ENCODE measurements at regions not wholly inside any gene's neighbourhood (a gene's known extent, or its start where the extent isn't known, plus 50 kb on each side); places are given as distances from the start of the nearest gene placed in this dataset.
A peak's percentile ranks its signal among the peaks of the same experiment; 100 is the strongest.

DNA sequence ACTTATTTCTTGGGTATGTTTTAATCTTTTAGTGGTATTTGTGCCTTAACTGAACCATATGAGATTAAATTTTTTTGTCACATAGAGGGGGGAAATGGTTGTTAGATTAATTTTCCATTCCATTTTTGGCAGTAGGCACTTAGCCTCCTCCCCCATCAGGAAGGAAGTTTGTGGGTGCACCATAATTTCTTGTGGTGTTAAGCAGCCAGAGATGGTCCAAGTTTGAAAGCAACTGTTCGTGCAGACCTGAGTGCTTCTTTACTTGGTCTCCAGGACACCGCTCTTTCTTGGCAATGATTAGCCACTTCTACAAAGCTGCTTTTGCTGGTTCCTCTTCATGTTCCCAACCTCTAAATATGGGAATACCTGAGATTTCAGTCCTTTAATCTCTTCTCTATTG lies 92.7 kb upstream of the RPL34 start:
- DNase-seq (ENCODE audit: low read depth), result no peak

DNA sequence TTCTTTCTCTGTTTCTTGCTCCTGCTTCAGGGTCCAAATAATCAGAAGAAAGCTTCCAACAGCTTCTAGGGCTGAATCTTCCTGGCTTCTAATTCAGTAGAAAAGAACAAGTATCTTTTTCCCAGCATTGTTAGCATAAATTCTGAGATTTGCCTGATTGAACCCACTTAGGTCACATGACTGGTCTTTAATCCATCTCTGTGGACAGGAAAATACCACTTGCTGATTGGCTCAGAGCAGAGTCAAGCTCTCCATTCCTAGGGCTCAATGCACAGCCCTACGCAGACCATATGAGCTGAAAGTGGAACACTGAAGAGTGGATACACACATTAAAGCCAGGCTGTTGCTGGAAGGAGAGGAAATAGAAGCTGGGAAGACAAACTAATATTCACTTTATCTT lies 99.6 kb upstream of the RPL34 start:
- no peak for DNase-seq (ENCODE audit: low read depth)

DNA sequence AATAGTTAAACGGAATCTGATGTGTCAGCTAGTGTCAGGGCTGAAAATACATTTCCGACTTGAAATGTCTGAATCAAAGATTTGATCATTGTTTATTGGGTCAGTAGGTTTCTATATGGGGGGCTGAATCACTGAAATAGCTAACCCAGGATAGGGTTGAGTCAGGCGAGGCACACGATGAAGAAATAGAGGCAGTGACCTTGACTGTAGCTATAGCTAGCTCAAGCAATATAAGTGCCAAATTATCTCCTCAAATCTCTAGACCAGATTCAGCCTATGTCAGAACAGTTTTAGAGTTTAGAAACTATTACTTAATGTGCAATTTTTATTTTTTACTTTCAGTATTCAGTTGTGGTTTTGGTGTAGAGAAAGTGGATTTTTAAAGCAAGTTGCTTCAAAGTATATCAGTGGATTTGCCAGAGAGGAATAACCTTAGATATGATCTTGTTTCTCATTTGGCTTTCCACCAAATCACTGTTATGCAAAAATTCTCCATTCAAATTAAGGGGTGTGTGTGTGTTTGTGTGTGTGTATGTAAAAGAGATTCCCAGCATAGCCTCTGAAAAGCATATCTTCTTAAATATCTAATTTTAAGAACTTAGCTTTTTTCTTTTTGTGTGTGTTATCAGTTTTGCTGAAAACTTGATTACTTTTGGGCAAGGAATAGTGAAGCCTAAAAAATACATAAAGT lies 100.3 kb upstream of the RPL34 start:
- DNase-seq (ENCODE audit: low read depth), result no peak

DNA sequence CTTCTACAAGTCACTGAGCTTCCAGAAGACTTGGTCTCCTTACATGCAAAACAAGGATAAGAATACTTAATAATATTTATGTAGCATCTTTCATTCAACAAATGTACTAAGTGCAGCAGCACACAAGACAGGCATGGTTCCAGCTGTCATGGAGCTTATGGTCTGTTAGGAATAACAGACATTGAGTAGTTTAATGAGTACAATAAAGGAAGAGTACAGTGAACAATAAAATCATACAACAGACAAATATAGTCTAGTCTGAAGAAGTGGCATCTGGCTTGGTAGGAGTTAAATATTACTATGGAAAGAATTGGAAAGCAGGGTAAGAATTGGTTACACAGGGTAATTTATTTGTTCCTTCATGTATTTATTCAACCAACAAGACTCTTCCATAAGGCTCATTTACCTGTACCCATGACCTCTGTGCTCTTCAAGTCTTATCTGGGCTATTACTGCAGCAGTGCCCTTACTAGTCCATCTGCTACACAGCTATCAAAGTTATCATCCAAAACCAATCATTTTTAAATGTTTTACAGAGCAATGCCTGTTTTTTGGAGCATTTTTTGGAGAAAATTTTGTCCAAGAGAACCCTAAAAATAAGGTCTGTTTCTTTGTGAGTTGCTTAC lies 101.1 kb upstream of the RPL34 start:
- no peak for DNase-seq (ENCODE audit: low read depth)

DNA sequence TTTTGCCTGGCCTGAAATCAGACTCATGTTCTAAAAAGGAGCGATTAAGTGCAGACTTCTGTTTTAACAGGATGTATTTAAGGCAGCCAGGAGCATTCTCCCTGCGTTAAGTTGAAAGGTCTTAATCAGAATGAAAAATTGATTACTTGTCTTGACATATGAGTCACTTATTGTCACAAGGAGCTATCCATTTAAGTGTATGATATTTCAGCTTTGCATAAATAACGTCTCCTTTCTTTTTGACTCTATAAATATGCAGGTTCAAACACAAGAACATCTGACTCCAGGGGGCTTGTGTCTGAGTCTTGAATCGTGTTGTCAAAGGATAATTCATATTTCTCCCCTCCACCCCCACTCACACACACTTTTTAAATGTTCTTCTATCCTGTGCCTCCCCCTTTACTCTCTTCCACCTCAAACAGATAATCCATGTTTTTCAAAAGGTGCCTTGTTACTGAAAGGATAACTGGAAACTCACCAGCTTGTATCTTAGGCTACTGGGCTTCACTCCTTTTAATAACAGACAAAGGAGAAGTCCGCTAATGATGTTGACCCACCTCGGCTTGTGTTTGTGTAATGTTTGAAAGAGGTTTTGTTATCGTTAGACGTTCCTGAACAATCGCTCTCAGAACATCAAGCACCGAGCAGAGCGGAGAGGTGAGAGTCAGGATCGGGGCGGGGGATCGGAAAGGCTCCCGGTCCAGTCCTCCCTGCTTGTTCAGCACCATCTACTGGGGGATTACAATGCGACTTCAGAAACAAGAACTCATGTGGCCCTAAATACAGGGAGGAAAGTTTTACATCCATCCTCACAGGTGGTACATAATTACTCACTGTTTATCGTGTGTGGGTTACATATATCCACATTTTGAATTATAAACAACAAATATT lies 107.5 kb upstream of the RPL34 start:
- DNase-seq (ENCODE audit: low read depth), result peak; percentile 16

DNA sequence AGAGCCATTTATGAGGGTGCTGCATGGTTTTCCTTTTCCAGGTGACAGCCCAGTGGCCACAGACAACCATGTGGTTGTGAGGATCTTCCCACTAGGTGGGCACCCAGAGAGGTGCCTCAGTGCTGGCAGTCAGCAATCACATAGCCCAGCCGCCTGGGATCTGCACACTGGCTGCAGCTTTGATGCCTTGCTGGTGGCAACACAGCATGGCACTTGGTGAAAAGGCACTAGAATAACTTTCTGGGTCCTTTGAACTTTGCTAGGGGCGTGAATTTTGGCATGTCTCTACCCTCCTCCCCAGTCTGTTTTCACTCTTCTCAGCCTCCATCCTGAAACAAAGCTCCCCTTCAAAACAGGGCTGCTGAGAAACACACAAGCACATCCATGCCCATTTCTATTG lies 108.8 kb upstream of the RPL34 start:
- no peak for DNase-seq (ENCODE audit: low read depth)

DNA sequence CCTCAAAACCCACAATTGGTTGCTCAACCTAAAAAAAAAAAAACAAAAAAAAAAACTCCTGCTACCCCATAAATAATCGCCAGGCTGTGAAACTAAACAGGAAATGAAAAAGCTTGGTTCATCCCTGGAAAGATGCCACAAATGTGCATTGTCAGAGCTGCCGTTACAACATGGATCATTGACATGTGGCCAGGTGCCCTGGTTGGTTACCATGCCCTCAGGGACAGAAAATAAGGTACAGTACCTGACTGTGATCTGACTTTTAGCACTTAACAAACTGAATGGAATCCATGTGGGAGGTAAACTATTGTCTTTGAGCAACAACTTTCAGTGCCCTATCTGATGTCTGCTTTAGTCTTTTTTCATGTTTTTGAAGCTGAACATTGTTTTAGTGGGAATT lies 118.0 kb upstream of the RPL34 start:
- DNase-seq (ENCODE audit: low read depth), result no peak

DNA sequence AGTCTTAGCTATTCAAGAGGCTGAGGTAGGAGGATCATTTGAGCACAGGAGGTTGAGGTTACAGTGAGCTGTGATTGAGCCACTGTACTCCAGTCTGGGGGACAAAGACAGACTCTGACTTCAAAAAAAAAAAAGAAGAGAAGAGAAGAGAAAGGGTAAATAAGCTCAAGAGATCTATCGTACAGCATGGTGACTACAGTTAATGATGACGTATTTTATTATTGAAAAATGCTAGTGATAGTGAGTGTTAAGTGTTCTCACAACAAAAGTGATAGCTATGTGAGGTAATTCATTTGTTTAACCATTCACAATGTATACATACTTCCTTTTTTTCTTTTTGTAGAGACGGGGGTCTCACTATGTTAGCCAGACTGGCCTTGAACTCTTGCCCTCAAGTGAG lies 121.5 kb upstream of the RPL34 start:
- DNase-seq (ENCODE audit: low read depth), result no peak

DNA sequence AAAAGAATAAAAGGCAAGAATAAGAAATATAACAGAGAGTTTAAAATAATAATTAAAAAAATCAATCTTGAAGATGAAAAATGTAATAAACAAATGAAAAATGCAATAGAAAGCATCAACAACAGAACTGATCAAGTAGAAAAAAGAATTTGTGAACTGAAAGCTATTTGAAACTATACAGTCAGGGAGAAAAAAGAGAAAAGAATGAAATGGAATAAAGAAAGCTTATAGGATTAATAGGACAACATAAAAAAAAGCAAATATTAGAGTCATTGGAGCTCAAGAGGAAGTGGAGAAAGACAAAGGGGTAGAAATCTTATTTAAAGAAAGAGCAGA lies 126.8 kb upstream of the RPL34 start:
- no peak for DNase-seq (ENCODE audit: low read depth)

DNA sequence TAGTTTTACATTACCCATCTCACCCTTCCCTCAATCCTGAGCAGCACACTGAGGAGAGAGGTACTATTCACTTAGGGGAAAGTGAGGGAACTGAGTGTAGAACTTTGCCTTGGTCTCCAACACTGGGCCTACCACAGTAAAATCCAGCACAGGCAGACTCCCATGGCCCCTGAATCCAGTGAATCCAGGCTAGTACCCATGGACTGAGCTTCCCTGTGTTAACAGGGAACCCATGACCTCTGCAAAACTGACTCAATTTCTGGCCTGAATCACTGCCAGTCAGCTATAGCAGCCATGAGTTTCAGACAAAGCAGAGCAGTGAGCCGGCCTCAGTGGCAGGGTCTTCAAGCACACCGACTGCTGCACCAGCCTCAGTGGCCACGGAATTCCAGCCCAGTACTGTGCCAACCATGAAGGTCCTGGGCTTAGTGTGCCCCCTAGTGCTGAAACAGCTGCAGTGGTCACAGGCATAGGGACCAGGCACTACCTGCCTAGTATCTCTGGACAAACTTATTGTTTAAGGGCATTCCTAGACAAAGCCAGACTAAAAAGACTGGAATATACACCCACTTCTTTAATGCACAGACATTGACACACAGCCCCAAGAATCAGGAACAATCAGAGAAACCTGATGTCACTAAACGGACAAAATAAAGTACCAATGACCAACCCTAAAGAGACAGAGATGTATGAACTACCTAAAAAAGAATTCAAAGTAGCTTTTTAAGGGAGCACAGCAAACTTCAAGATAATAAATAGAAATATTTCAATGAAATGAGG lies 127.4 kb upstream of the RPL34 start:
- no peak for DNase-seq (ENCODE audit: low read depth)

DNA sequence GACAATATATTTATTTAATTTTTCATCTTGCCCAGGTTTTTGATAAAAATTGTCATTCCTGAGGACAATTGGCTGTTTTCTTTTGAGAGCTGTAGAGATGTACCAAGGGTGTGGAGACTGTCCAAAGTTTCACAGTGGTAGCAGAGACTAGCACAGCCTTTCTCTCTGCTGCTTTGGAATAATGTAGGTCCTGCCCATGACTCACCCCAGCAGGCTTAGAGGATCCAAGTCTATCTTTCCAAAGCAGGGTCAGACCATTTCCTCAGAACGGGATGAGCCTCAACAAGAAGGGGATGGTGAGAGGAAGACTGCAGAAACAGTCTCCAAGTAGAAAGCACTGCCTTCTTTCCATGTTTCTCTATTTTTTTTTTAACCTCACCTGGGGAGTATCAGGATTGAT lies 131.5 kb upstream of the RPL34 start:
- no peak for DNase-seq (ENCODE audit: low read depth)

DNA sequence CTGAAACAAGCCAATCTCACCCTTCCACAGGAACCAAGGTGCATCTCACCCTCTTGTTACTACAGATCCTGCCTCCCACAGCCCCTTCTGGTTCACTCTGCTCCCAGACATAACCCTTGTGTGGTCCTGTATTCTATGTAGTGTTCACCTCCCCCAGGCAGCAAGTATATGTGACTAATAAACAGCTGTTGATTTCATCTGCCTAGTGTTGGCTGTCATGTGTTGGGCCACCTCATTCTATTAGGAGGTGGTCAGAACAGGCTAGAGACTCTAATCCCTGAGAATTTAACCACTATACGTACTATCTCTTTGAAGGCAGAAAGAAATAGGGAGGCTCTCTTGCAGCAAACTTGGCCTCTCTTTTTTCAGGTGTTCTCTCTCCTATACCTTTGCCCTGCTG lies 134.3 kb upstream of the RPL34 start:
- DNase-seq (ENCODE audit: low read depth), result no peak

DNA sequence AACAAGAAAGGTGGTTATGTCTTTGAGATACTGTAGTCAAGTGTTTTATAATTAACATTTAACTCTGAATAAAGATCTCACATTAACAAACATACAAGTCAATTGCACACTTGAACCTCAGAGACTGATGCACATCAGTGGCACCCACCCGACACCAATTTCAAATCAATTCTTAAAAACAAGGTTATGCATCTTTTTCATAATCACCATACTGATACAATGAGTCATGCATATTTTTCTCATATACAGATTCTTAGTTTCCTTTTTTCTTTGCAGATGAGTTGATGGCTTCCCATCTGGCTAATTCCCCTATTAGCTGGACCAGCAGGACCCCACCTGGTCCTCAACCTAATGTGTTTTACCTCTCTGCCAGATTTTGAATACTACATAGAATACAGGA lies 136.2 kb upstream of the RPL34 start:
- no peak for DNase-seq (ENCODE audit: low read depth)

DNA sequence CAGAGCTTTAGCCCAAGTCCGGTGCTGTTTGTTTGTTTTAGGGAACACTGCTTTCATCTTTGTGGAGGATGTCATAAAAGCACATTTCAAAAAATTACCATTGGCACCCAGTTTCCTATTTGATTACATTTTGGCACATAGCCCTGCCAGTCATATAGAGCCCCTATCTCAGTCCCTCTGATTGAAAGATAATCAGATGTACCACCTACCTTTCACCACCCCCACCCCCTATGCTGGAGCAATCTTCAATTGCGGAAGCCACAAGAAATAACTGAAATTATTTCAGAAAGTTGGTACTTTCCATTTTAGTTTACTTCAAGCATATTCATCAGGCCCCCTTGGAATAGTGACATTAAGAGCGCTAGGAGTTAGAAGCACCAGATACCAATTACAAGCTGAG lies 136.7 kb upstream of the RPL34 start:
- DNase-seq (ENCODE audit: low read depth), result no peak

DNA sequence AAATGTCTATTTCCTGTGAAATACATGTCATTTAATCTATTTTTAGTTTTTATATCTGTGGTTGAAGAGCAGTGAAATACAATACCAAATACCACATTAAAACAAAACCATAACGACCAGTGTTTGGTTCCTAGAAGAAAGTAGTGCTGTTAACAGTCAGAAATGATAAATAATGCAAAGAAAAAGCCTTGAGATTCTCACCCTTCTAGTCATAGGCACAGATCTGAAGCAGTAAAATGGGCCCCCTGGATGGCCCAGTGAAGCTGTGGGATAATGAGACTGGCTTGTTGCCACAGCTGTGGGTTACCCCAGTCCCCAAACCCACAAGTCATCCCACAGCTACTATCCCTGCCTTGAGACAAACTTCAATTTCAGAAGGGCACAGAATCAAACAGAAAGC lies 137.3 kb upstream of the RPL34 start:
- DNase-seq (ENCODE audit: low read depth), result no peak

DNA sequence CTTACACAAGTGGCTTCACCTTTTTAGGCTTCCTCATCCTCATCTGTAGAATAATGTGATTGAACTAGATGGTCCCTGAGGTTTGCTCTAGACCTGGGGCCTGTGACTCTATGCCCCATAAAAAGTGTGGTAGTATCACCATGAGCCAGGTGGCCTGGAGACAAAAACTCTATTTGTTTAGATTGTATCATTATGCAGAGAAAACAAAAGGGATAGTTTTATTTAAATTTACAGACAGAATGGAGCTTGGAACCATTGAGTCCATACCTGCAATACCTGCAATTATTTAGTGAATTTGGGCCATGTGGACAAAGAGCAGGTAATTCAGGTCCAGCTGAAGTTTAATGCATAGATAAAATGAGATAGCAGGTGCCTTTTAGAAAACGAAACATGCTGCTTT lies 139.5 kb upstream of the RPL34 start:
- no peak for DNase-seq (ENCODE audit: low read depth)

DNA sequence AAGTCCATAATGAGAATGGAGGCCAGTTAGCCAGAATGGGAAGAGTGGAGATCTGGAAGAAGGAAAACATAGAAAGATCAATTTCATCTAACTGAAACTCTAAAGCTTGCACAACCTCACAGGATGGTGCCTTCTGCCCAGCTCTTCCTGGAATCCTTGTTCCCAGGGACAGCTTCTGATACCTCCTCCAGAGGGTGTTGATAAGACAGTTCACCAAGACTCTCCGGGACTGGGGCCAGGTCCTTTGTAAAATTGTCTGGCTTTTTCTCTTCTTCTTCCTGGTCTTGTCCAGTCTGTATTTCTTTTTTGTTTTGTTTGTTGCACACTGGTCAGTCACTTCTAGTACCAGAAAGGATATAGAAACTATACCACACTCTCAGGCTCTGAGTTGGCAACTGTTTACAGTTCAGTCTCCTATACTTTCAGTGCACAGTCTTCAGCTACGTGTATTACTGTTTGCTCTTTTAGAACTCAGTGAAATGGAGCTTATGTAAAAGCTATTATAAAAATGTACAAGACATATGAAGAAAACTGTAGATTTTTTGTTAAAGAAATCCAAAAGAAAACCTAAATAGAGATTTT lies 142.8 kb upstream of the RPL34 start:
- no peak for DNase-seq (ENCODE audit: low read depth)

DNA sequence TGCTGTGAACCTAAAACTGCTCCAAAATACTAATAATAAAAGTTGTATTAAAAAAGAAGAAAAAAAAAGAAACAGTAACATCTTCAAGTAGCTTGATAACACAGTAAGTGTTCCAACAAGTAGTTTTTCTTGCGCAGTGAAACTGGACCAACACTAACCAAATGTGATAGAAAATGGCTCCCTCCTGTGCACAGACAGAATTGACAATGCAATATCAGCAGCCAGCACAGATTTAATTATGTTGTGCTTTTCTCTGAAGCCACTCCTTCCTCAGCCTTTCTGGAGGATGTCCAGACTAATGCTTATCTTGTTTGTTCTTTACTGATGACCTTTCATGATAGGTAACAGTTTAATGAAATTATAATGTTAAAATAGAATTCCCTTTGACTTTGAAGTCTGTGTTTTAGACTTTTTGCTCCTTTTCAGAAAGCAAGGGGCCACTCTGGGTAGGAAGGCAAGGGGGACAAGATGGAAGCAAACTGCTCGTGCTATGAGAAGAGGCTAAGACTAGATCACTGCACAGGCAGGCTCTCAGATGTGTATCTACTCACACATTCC lies 147.1 kb upstream of the RPL34 start:
- no peak for DNase-seq (ENCODE audit: low read depth)

DNA sequence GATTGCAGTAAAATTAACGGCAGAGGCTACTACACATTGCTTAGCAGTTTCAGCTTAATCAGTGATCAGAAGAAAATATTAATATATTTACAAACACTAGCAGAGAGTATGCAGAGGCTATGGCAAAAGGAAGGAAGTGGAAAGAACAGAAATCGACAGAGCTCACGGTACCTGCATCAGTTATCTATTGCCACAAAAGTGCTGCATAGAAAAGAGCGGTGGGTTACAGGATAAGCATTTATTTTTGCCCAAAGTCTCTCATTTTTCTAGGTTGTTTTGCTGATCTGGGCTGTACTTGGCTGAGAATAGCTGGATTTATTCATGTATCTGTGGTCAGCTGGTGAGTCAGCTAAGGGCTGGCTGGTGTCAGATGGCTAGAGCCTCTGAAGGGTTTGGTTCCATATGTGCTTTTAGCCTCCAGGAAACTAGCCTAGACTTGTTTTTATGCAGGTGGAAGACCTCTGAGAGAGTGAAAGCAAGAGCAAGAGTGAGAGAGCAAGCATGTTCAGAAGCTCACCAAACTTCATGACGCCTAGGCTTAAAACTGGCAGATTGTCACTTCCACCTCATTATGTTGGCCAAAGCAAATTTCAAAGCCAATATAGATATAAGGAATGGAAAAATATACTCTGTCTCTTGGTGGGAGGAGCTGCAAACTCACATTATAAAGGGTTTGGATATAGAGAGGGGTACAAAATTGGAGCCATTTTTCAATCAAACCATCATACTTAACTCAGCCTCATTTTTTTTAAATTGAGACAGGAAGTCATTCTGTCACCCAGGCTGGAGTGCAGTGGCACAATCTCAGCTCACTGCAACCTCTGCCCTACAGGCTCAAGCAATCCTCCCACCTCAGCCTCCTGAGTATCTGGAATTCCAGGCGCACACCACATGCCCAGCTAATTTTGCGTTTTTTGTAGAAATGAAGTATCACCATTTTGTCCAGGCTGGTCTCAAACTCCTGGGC lies 153.2 kb upstream of the RPL34 start:
- peak; percentile 52 for DNase-seq (ENCODE audit: low read depth)

DNA sequence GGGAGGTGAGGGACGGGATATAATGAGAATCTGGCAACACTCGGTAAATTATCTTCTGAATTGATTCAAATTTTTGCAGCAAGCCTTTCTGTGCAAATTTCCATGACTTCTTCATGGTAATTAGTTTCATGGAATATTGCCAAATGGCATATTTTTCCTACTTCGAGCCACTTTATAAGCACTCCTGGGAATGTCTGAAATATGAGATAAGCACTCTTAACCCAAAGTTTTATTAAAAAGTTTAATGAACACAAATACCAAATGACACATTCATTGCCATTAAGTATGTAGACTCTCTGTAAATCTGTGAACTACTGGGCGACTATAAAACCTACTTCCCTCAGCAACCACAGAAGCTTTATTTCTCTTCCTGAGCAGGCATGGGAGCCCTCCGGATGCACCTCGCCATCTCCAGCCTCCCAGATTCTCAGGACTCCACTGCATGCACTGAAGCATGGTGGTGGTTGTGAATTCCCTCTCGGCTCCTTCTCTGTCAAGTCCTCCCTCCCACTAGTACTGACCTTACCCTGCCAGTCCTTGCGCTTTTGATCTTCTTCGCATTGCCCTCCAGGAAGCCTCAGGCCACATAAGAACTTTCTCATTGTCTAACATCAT lies 154.4 kb upstream of the RPL34 start:
- no peak for DNase-seq (ENCODE audit: low read depth)
